BLaER1 (cell line): ENCODE measurements at regions not wholly inside any gene's neighbourhood (a gene's known extent, or its start where the extent isn't known, plus 50 kb on each side); places are given as distances from the start of the nearest gene placed in this dataset.

Experiments used
- H3K27ac ChIP-seq: shearing (Covaris generic); formaldehyde crosslinking; 2 replicates; pipeline ENCODE4 v1.8.1; 2022
- H3K27me3 ChIP-seq: shearing (Covaris generic); formaldehyde crosslinking; 2 replicates; pipeline ENCODE4 v1.8.1; 2022
- H3K36me3 ChIP-seq: shearing (Covaris generic); formaldehyde crosslinking; 2 replicates; pipeline ENCODE4 v1.8.1; 2022
- H3K4me1 ChIP-seq: shearing (Covaris generic); formaldehyde crosslinking; 2 replicates; pipeline ENCODE4 v1.8.1; 2022
- H3K4me2 ChIP-seq: shearing (Covaris generic); formaldehyde crosslinking; 2 replicates; pipeline ENCODE4 v1.8.1; 2022
- H3K4me3 ChIP-seq: shearing (Covaris generic); formaldehyde crosslinking; 2 replicates; pipeline ENCODE4 v1.8.1; 2022
- H3K9ac ChIP-seq: shearing (Covaris generic); formaldehyde crosslinking; 2 replicates; pipeline ENCODE4 v1.8.1; 2022
- H3K9me3 ChIP-seq: shearing (Covaris generic); formaldehyde crosslinking; 2 replicates; pipeline ENCODE4 v1.8.1; 2022
- H4K20me1 ChIP-seq: shearing (Covaris generic); formaldehyde crosslinking; 2 replicates; pipeline ENCODE4 v1.8.1; 2022
- Cebpa-rat ChIP-seq: shearing (Covaris generic); IDR thresholded peaks from 2 replicates; pipeline ENCODE4 v1.8.1; 2022

DNA sequence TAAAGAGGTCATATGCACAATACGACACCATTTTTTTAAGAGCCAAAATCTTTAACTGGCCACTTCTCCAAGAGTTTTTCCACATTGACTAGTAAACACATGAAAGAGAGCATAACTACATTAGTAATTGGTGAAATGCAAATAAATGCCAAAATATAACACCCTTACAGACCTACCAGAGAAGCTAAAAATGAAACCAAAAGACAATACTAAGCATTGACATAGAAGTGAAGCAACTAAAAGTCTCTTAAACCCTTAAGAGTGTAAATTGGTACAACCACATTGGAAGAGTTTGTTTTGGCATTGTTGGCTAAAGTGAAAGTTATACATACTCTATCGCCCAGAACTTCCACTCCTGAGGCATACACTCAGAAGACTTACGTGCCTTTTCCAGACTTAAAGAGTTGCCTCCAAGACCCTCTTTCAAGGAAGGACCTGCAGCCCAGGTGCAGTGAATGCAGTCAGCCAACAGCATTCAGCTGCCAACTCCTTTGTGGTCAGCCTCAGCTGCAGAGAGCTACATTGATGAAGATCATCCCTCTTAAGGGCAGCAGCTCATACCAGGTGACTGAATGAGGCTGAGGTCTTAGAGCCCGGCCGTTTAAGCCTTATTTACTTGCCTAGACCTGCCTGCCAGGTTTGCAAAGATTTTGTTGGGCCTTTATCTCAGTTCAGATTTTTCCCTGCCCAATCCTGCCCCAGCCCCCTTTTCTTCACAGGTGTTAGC, 839.1 kb upstream of the ADGRL2 start:
- Histone ChIP-seq H3K4me2 (no peak overlapping the region), H3K27ac (no peak overlapping the region), H3K27me3 (no peaks in the 10 kb centered on the region), H3K9ac (no peak overlapping the region), H3K4me1 (no peaks in the 10 kb centered on the region), H4K20me1 (no peaks in the 10 kb centered on the region), H3K36me3 (no peaks in the 10 kb centered on the region), H3K4me3 (no peak overlapping the region), H3K9me3 (no peaks in the 10 kb centered on the region)
- TF ChIP-seq Cebpa-rat = no peak

DNA sequence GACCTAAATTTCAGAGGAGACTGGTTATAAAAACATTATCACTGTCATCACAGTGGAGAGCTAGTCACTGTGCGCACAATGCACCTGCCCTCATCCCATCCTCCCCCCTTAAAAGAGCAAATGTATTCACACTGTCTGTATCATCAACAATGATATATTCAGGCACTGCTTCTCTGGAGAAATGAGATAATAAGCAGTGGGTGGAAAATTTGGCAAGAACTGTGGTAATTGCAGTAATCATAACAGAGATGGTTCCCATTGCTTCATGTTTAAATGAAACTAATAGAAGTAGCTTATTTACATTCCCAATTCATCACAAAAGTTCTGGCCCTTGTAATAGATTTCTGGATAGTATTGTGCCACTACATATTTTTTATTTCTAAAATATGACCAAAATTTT, 867.4 kb upstream of the ADGRL2 start:
- no peaks in the 10 kb centered on the region for H3K36me3 ChIP-seq
- no peak for TF ChIP-seq Cebpa-rat
- no peak overlapping the region for H3K9ac ChIP-seq
- H3K9me3 ChIP-seq = peaks cover 7% of the 10 kb centered on the region; the same call in 1 of the 2 replicates
- H3K4me2 ChIP-seq = no peak overlapping the region
- no peaks in the 10 kb centered on the region for H3K4me1 ChIP-seq
- no peaks in the 10 kb centered on the region for H4K20me1 ChIP-seq
- no peak overlapping the region for H3K4me3 ChIP-seq
- H3K27me3 ChIP-seq = no peaks in the 10 kb centered on the region
- H3K27ac ChIP-seq = no peak overlapping the region

DNA sequence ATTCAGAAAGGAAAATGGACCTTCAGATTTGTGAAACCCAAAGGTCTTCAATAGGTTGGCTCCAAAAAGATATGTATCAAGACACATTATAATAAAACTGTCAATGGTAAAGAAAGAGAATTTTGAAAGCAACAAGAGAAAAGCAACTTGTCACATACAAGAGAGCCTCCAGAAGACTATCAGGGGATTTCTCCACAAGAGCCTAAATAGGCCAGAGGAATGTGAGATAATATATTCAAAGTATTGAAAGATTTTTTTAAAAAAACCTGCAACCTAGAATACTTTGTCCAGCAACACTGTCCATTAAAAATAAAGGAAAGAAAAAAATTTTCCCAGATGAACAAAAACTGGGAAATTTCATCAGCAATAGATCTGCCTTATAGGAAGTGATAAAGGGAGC, 869.6 kb upstream of the ADGRL2 start:
- H3K4me1 ChIP-seq = no peaks in the 10 kb centered on the region
- no peak for TF ChIP-seq Cebpa-rat
- H3K9me3 ChIP-seq = peaks cover 7% of the 10 kb centered on the region; the same call in 1 of the 2 replicates
- no peaks in the 10 kb centered on the region for H3K36me3 ChIP-seq
- H3K4me2 ChIP-seq = no peak overlapping the region
- no peaks in the 10 kb centered on the region for H4K20me1 ChIP-seq
- H3K4me3 ChIP-seq = no peak overlapping the region
- H3K9ac ChIP-seq = no peak overlapping the region
- H3K27me3 ChIP-seq = no peaks in the 10 kb centered on the region
- no peak overlapping the region for H3K27ac ChIP-seq

DNA sequence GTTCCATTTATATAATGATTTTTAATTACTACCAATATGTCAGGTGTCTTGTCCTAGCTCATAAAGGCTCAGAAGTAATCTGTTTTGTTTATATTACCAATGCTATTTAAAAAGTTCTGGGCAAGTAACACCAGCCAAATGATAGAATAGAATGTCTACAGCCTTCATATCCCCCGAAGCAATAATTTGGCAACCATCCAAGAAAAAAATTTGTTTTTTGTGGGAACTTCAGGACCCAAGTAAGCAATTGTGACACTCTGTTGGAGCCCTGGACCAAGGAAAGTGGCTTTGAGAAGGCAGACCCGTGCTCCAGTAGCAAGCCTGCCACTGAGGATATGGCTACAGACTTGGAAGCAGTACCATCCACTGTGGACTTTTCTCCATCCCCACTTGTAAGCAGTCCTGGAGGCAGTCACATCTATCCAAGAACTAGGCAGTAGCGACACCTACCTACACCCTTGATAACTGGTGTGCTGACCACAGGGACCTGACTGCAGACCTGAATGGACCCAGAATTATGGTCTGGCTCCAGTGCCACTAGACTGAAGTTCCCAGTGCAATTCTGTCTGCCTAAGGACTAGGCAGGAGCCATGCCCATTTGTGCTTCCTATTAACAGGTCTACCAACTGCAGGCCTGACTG, 870.7 kb upstream of the ADGRL2 start:
- Histone ChIP-seq H3K9me3 (peaks cover 7% of the 10 kb centered on the region; the same call in 1 of the 2 replicates), H3K27ac (no peak overlapping the region), H3K27me3 (no peaks in the 10 kb centered on the region), H4K20me1 (no peaks in the 10 kb centered on the region), H3K36me3 (no peaks in the 10 kb centered on the region), H3K9ac (no peak overlapping the region), H3K4me3 (no peak overlapping the region), H3K4me1 (no peaks in the 10 kb centered on the region), H3K4me2 (no peak overlapping the region)
- TF ChIP-seq Cebpa-rat = no peak

DNA sequence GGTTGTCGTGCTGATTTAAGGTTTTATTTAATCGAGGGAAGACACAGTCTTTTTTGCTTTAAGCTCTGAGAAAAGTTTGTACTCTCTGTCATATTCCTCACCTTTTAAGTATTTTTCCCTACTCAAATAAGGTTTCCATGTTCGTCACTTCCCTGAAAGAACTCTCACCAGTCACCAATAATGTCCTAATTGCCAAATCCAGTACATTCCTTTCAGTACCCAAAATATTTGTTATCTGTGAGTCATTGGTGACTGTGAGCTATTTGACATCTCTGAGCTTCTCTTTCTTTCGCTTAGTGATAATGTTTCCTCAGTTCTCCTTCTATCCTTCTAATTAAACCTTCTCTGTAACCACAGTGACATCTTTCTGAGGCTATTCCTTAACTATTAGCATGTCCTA, 874.2 kb upstream of the ADGRL2 start:
- Histone ChIP-seq H3K4me2 (no peak overlapping the region), H3K4me3 (no peak overlapping the region), H3K27ac (no peak overlapping the region), H3K4me1 (no peaks in the 10 kb centered on the region), H4K20me1 (no peaks in the 10 kb centered on the region), H3K27me3 (no peaks in the 10 kb centered on the region), H3K36me3 (no peaks in the 10 kb centered on the region), H3K9ac (no peak overlapping the region), H3K9me3 (peaks cover 7% of the 10 kb centered on the region; the same call in 1 of the 2 replicates)
- TF ChIP-seq Cebpa-rat = no peak

DNA sequence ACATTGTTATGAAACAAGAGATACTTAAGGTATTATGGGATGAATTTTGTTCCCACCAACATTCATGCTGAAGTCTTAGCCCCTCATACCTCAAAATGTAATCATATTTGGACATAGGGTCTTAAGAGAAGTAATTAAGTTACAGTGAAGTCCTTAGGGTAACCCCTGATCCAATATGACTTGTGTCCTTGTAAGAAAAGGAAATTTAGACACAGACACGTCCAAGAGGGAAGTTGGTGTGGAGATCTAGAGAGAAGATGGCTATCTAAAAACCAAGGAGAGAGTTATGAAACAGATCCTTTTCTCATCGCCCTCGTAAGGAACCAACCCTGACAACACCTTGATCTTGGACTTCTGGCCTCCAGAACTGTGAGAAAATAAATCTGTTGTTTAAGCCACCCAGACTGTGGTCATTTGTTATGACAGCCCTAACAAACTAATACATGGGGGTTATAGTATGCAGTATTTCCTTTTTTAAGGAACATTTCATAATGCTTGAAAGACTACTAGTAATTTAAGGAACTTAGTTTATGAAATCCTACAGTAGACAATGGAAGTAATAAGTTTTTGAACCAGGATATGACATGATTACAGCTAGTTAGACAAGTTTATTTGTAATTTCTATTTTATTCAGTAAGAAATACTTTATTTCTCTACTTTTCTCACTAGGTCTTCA, 875.5 kb upstream of the ADGRL2 start:
- Histone ChIP-seq H3K4me1 (no peaks in the 10 kb centered on the region), H3K4me3 (no peak overlapping the region), H3K9me3 (peaks cover 4% of the 10 kb centered on the region; the same call in 1 of the 2 replicates), H3K27me3 (no peaks in the 10 kb centered on the region), H3K4me2 (no peak overlapping the region), H3K36me3 (no peaks in the 10 kb centered on the region), H3K27ac (no peak overlapping the region), H3K9ac (no peak overlapping the region), H4K20me1 (no peaks in the 10 kb centered on the region)
- TF ChIP-seq Cebpa-rat = no peak

DNA sequence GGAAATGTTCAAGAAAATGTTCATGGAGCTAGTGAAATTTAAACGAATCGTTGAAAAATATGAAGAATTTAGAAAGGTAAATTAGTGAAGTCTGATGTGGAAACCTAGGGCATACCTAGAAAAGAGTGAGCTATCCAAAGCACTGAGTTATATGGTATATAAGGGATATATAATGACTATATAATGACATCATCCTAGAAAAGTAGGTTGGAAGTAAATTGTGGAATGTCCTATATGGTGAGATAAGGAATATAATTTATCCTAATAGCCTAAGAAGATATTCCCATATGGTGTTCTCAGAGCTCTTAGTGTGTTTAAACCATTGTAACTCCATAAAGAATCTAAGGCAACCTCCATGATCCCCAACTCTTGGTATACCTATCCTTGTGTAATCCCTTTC, 876.4 kb upstream of the ADGRL2 start:
- H3K4me2 ChIP-seq = no peak overlapping the region
- no peaks in the 10 kb centered on the region for H3K9me3 ChIP-seq
- no peak overlapping the region for H3K27ac ChIP-seq
- no peaks in the 10 kb centered on the region for H3K4me1 ChIP-seq
- no peak overlapping the region for H3K9ac ChIP-seq
- no peaks in the 10 kb centered on the region for H4K20me1 ChIP-seq
- TF ChIP-seq Cebpa-rat = no peak
- no peaks in the 10 kb centered on the region for H3K36me3 ChIP-seq
- no peaks in the 10 kb centered on the region for H3K27me3 ChIP-seq
- H3K4me3 ChIP-seq = no peak overlapping the region

DNA sequence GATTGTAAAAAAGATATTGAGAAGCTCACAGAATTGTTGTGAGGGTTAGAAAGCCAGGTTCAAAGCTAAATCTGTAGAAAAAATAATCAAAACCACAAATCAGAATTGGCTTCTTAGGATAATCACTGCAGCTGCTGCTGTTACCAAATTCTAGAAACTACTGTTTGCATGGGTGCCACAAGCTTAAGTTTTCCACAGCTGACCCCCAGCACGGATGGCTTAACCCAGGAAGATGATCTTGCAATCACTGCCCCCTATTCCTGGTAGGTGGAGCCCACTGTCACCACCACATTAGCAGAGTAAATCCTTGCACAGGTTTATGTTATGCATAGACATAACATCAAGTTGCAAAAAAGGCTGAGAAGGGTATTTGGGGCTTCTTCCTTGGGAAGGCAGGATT, 877.8 kb upstream of the ADGRL2 start:
- H3K9me3 ChIP-seq = no peaks in the 10 kb centered on the region
- H3K9ac ChIP-seq = no peak overlapping the region
- H3K4me1 ChIP-seq = no peaks in the 10 kb centered on the region
- no peak for TF ChIP-seq Cebpa-rat
- H3K27ac ChIP-seq = no peak overlapping the region
- no peak overlapping the region for H3K4me2 ChIP-seq
- H3K4me3 ChIP-seq = no peak overlapping the region
- no peaks in the 10 kb centered on the region for H3K36me3 ChIP-seq
- no peaks in the 10 kb centered on the region for H4K20me1 ChIP-seq
- no peaks in the 10 kb centered on the region for H3K27me3 ChIP-seq

DNA sequence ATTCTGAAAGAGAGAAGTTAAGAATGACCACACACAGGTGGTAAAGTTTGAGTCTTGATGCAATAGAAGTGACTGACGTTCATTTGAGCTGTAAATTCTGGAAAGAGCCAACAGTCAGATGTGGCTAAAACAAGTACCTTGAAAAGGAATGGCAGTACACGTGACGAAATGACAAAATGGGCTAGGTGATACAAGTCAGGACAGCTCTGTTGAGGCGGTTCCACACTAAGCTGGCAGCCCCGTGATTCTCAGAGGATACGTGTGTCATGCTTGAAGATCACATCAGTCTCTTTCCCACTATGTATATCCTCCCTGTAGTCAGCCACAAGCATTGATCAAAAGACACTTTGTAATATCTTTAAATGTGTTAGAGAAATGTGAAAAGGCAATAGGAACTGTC, 881.3 kb upstream of the ADGRL2 start:
- no peaks in the 10 kb centered on the region for H3K27me3 ChIP-seq
- no peaks in the 10 kb centered on the region for H3K36me3 ChIP-seq
- TF ChIP-seq Cebpa-rat = no peak
- no peak overlapping the region for H3K4me2 ChIP-seq
- H3K9ac ChIP-seq = no peak overlapping the region
- no peaks in the 10 kb centered on the region for H4K20me1 ChIP-seq
- H3K9me3 ChIP-seq = no peaks in the 10 kb centered on the region
- H3K4me1 ChIP-seq = no peaks in the 10 kb centered on the region
- H3K27ac ChIP-seq = no peak overlapping the region
- H3K4me3 ChIP-seq = no peak overlapping the region

DNA sequence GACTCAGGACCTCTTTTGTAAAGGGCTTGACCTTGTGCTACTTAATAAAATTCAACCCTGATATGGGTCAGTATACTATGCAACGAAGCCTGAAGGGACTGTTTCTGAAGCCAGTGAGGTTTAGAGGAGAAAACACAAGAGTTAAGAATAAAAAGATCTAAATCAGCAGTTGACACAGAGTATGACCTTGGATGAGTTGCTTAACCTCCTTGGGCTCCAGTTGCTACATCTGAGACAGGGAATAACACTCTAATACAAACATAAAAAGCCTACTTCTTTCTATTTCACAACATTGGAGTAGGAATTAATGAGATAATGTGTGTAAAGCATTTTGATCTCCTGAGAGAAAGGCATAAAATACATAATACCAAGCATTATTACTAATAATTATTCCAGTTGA, 882.4 kb upstream of the ADGRL2 start:
- H3K4me1 ChIP-seq = no peaks in the 10 kb centered on the region
- no peak overlapping the region for H3K4me2 ChIP-seq
- H3K27ac ChIP-seq = no peak overlapping the region
- H3K9ac ChIP-seq = no peak overlapping the region
- H3K4me3 ChIP-seq = no peak overlapping the region
- no peaks in the 10 kb centered on the region for H4K20me1 ChIP-seq
- TF ChIP-seq Cebpa-rat = no peak
- H3K36me3 ChIP-seq = no peaks in the 10 kb centered on the region
- H3K27me3 ChIP-seq = no peaks in the 10 kb centered on the region
- no peaks in the 10 kb centered on the region for H3K9me3 ChIP-seq
